ENCODE measurements at regions not wholly inside any gene's neighbourhood (a gene's known extent, or its start where the extent isn't known, plus 50 kb on each side); places are given as distances from the start of the nearest gene placed in this dataset.
"Not testable (repeated sequence)": the region's sequence is repeated elsewhere in the genome, so short reads cannot be mapped to it uniquely, and the experiment has no call there.

GRCh38 chr6:102808944-102809505 lies 1415.5 kb downstream of the GRIK2 start:
- TF ChIP-seq CTCF (IDR thresholded peaks at IDR 0.05; ENCODE audit: low read depth, low read length, missing input control); YY1 (IDR thresholded peaks at IDR 0.05); RAD21 (IDR thresholded peaks at IDR 0.05): not testable (repeated sequence)

All from liver (tissue), 3 donors.